HepG2 (cell line): ENCODE measurements at regions not wholly inside any gene's neighbourhood (a gene's known extent, or its start where the extent isn't known, plus 50 kb on each side); places are given as distances from the start of the nearest gene placed in this dataset.

Source experiments
- CBX1 ChIP-seq: IDR thresholded peaks from one replicate; pipeline ENCODE4 v1.6.1; 2016; ENCODE audit warnings: antibody characterized with exemption, low read depth
- DNMT1 ChIP-seq: sonication (generic); formaldehyde crosslinking; IDR thresholded peaks from 2 replicates; pipeline ENCODE4 v1.5.1; 2020; ENCODE audit warnings: mild to moderate bottlenecking, missing genetic modification reagents
- FOXO1 ChIP-seq: sonication (generic); formaldehyde crosslinking; IDR thresholded peaks from 2 replicates; pipeline ENCODE4 v1.4.0; 2020; ENCODE audit warnings: missing genetic modification reagents
- GATAD1 ChIP-seq: IDR thresholded peaks from 2 replicates; pipeline ENCODE4 v1.6.1; 2016; ENCODE audit warnings: missing genetic modification reagents, missing compliant biosample characterization
- GLI4 ChIP-seq: sonication (generic); formaldehyde crosslinking; IDR thresholded peaks from 2 replicates; pipeline ENCODE4 v1.5.1; 2020; ENCODE audit warnings: missing genetic modification reagents, mild to moderate bottlenecking, moderate library complexity, borderline replicate concordance
- HDAC1 ChIP-seq: sonication (generic); formaldehyde crosslinking; IDR thresholded peaks from 2 replicates; pipeline ENCODE4 v1.5.1; 2020; ENCODE audit warnings: mild to moderate bottlenecking, missing genetic modification reagents
- HNF4G ChIP-seq, 2 experiments: sonication (generic) in 1 of 2; formaldehyde crosslinking in 1 of 2; IDR thresholded peaks; 2 replicates each; pipeline versions ENCODE4 v1.4.0 to v1.6.1; 2011 to 2020; ENCODE audit warnings: borderline replicate concordance in 2 of 2, low read depth in 2 of 2, mild to moderate bottlenecking in 2 of 2, low read length in 1 of 2, missing genetic modification reagents in 1 of 2, moderate library complexity in 1 of 2
- KDM5A ChIP-seq: fragments of 200-600 bp; sonication (generic); IDR thresholded peaks from 2 replicates; pipeline ENCODE4 v1.7.0; 2018; ENCODE audit warnings: antibody characterized with exemption, mild to moderate bottlenecking, low read length, borderline replicate concordance
- MYNN ChIP-seq: sonication (generic); formaldehyde crosslinking; IDR thresholded peaks from 2 replicates; pipeline ENCODE4 v1.4.0; 2020; ENCODE audit warnings: mild to moderate bottlenecking, low read depth, missing genetic modification reagents
- NFATC3 ChIP-seq: sonication (generic); formaldehyde crosslinking; IDR thresholded peaks from 2 replicates; pipeline ENCODE4 v1.5.1; 2020; ENCODE audit warnings: mild to moderate bottlenecking, missing genetic modification reagents
- PRPF4 ChIP-seq: fragments of 200-400 bp; formaldehyde crosslinking; IDR thresholded peaks from 2 replicates; pipeline ENCODE4 v1.6.1; 2016; ENCODE audit warnings: low read length, low read depth; ENCODE audit not compliant: poor library complexity, severe bottlenecking
- RAD21 ChIP-seq: fragments of 450-650 bp; formaldehyde crosslinking; IDR thresholded peaks from 2 replicates; pipeline ENCODE4 v1.5.0; 2020; ENCODE audit warnings: mild to moderate bottlenecking
- SALL1 ChIP-seq: sonication (generic); formaldehyde crosslinking; IDR thresholded peaks from 2 replicates; pipeline ENCODE4 v1.8.0; 2022; ENCODE audit warnings: mild to moderate bottlenecking, missing genetic modification reagents
- SOX5 ChIP-seq: IDR thresholded peaks from 2 replicates; pipeline ENCODE4 v1.6.1; 2016; ENCODE audit warnings: borderline replicate concordance
- SOX6 ChIP-seq, 2 experiments: fragments of 450-650 bp in 1 of 2; sonication (generic) in 1 of 2; formaldehyde crosslinking in 1 of 2; IDR thresholded peaks; 2 replicates each; pipeline versions ENCODE4 v1.4.0 to v1.6.1; 2017 to 2020; ENCODE audit warnings: antibody characterized with exemption in 1 of 2, mild to moderate bottlenecking in 1 of 2, missing genetic modification reagents in 1 of 2
- ZBTB38 ChIP-seq: sonication (generic); formaldehyde crosslinking; IDR thresholded peaks from 2 replicates; pipeline ENCODE4 v1.5.1; 2020; ENCODE audit warnings: mild to moderate bottlenecking, missing genetic modification reagents
- ZMYM4 ChIP-seq: sonication (generic); formaldehyde crosslinking; IDR thresholded peaks from 2 replicates; pipeline ENCODE4 v1.8.1; 2023; ENCODE audit warnings: mild to moderate bottlenecking, missing genetic modification reagents
- ZNF430 ChIP-seq: sonication (generic); formaldehyde crosslinking; IDR thresholded peaks from 2 replicates; pipeline ENCODE4 v1.9.0; 2021; ENCODE audit warnings: mild to moderate bottlenecking, missing genetic modification reagents
- TF ChIP-seq, protein P1 (sequence below): sonication (generic); formaldehyde crosslinking; IDR thresholded peaks from 2 replicates; pipeline ENCODE4 v1.5.1; 2020; ENCODE audit warnings: mild to moderate bottlenecking, missing genetic modification reagents, borderline replicate concordance
- TF ChIP-seq, protein P2 (sequence below): sonication (generic); formaldehyde crosslinking; IDR thresholded peaks from 2 replicates; pipeline ENCODE4 v1.4.0; 2020; ENCODE audit warnings: mild to moderate bottlenecking, missing genetic modification reagents
- TF ChIP-seq, protein P3 (sequence below): sonication (generic); formaldehyde crosslinking; IDR thresholded peaks from 2 replicates; pipeline ENCODE4 v1.5.0; 2020; ENCODE audit warnings: mild to moderate bottlenecking, missing genetic modification reagents, borderline replicate concordance

DNA sequence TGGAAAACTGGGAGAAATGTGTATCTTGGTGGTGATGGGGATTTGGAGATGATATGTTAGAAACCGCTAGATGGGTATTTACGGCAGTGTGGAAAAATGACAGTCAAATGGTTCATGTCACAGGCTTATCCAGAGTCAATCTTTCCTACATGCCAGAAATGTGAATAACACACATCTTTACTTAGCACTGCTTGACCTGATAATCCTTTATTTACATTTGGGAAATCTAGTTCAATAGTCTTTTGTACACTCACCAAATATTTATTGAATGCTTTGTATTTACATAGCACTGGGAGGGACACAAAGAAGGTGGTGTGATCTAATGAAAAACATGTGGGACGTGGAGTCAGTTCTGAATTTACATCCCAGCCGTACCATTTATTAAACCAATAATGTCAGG is 208.2 kb downstream of the DIO2 start (continued):
- TF ChIP-seq DNMT1, result no peak
- no peak for TF ChIP-seq HNF4G (IDR thresholded peaks at IDR 0.05; ENCODE audit: borderline replicate concordance, low read depth, low read length)
- TF ChIP-seq HNF4G (CRISPR knock-in tag; IDR thresholded peaks at IDR 0.05; ENCODE audit: borderline replicate concordance, low read depth), result no peak
- no peak for TF ChIP-seq SOX6 (IDR thresholded peaks at IDR 0.05)
- peak; percentile 88 for TF ChIP-seq SOX6 (CRISPR knock-in tag; IDR thresholded peaks at IDR 0.05)
- TF ChIP-seq CBX1, result no peak
- peak; percentile 13; the same call in 1 of the 2 replicates for TF ChIP-seq ZMYM4 (CRISPR knock-in tag)
- no peak for TF ChIP-seq NFATC3 (CRISPR knock-in tag)
- no peak for TF ChIP-seq KDM5A
- TF ChIP-seq GATAD1 (CRISPR knock-in tag), result 0 out of 2 replicates have a peak, but pooled peaks have one; percentile 34
- TF ChIP-seq SALL1 (CRISPR knock-in tag), result no peak
- TF ChIP-seq RAD21, result no peak
- TF ChIP-seq, protein P1, sequence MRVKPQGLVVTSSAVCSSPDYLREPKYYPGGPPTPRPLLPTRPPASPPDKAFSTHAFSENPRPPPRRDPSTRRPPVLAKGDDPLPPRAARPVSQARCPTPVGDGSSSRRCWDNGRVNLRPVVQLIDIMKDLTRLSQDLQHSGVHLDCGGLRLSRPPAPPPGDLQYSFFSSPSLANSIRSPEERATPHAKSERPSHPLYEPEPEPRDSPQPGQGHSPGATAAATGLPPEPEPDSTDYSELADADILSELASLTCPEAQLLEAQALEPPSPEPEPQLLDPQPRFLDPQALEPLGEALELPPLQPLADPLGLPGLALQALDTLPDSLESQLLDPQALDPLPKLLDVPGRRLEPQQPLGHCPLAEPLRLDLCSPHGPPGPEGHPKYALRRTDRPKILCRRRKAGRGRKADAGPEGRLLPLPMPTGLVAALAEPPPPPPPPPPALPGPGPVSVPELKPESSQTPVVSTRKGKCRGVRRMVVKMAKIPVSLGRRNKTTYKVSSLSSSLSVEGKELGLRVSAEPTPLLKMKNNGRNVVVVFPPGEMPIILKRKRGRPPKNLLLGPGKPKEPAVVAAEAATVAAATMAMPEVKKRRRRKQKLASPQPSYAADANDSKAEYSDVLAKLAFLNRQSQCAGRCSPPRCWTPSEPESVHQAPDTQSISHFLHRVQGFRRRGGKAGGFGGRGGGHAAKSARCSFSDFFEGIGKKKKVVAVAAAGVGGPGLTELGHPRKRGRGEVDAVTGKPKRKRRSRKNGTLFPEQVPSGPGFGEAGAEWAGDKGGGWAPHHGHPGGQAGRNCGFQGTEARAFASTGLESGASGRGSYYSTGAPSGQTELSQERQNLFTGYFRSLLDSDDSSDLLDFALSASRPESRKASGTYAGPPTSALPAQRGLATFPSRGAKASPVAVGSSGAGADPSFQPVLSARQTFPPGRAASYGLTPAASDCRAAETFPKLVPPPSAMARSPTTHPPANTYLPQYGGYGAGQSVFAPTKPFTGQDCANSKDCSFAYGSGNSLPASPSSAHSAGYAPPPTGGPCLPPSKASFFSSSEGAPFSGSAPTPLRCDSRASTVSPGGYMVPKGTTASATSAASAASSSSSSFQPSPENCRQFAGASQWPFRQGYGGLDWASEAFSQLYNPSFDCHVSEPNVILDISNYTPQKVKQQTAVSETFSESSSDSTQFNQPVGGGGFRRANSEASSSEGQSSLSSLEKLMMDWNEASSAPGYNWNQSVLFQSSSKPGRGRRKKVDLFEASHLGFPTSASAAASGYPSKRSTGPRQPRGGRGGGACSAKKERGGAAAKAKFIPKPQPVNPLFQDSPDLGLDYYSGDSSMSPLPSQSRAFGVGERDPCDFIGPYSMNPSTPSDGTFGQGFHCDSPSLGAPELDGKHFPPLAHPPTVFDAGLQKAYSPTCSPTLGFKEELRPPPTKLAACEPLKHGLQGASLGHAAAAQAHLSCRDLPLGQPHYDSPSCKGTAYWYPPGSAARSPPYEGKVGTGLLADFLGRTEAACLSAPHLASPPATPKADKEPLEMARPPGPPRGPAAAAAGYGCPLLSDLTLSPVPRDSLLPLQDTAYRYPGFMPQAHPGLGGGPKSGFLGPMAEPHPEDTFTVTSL (CRISPR knock-in tag), result peak; percentile 83; the same call in 1 of the 2 replicates
- TF ChIP-seq GLI4 (CRISPR knock-in tag), result no peak
- TF ChIP-seq FOXO1, result peak; percentile 21; the same call in 1 of the 2 replicates
- TF ChIP-seq PRPF4, result no peak
- TF ChIP-seq, protein P2, sequence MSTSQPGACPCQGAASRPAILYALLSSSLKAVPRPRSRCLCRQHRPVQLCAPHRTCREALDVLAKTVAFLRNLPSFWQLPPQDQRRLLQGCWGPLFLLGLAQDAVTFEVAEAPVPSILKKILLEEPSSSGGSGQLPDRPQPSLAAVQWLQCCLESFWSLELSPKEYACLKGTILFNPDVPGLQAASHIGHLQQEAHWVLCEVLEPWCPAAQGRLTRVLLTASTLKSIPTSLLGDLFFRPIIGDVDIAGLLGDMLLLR (CRISPR knock-in tag), result no peak
- no peak for TF ChIP-seq ZBTB38 (CRISPR knock-in tag)
- TF ChIP-seq HDAC1 (CRISPR knock-in tag), result peak; percentile 67; the same call in 1 of the 2 replicates
- TF ChIP-seq, protein P3, sequence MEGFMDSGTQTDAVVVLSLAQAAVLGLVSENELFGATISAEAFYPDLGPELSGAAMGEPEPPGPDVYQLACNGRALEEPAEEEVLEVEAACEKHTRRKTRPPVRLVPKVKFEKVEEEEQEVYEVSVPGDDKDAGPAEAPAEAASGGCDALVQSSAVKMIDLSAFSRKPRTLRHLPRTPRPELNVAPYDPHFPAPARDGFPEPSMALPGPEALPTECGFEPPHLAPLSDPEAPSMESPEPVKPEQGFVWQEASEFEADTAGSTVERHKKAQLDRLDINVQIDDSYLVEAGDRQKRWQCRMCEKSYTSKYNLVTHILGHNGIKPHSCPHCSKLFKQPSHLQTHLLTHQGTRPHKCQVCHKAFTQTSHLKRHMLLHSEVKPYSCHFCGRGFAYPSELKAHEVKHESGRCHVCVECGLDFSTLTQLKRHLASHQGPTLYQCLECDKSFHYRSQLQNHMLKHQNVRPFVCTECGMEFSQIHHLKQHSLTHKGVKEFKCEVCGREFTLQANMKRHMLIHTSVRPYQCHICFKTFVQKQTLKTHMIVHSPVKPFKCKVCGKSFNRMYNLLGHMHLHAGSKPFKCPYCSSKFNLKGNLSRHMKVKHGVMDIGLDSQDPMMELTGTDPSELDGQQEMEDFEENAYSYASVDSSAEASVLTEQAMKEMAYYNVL (CRISPR knock-in tag), result no peak
- no peak for TF ChIP-seq MYNN (CRISPR knock-in tag)
- no peak for TF ChIP-seq ZNF430 (CRISPR knock-in tag)
- TF ChIP-seq SOX5 (CRISPR knock-in tag), result peak; percentile 90
